ENCODE measurements at regions not wholly inside any gene's neighbourhood (a gene's known extent, or its start where the extent isn't known, plus 50 kb on each side); places are given as distances from the start of the nearest gene placed in this dataset.

DNA sequence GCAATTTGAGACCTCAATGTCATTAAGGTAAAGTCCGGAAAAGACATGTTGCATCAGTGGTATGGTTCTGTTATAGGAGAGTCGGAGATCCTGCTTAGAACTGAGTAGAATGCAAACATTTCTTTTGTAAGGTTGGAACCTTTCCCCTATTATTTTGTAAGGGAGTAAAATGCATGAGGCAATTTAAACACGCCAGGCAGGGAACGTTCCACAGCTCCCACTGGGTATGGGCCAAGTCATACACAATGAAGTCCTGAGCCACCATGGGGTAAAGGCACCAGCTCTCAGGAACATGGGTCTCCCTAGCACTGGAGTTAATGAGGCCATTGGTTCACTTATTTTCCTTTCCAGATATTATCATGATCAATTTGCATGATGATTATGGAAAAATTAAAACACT, 116.6 kb upstream of the NR2F2 start:
- no peak for TF ChIP-seq POLR2AphosphoS5 (IDR thresholded peaks at IDR 0.05; ENCODE audit: low read depth, low read length)
- TF ChIP-seq REST (IDR thresholded peaks at IDR 0.05; ENCODE audit: insufficient read depth in 1 of 2, low read depth in 2 of 2, low read length in 2 of 2): no peak
- no peak for TF ChIP-seq SIN3A (IDR thresholded peaks at IDR 0.05; ENCODE audit: borderline replicate concordance, insufficient read depth, low read length)

All from PFSK-1 (cell line).